Muscle layer of duodenum (tissue), 2 donors: ENCODE measurements at regions not wholly inside any gene's neighbourhood (a gene's known extent, or its start where the extent isn't known, plus 50 kb on each side); places are given as distances from the start of the nearest gene placed in this dataset.

ENCODE experiments used
- H3K27ac ChIP-seq: one replicate; pipeline ENCODE4 v1.7.0; 2013; ENCODE audit warnings: mild to moderate bottlenecking, low read length
- H3K27me3 ChIP-seq: one replicate; pipeline ENCODE4 v1.7.0; 2013; ENCODE audit warnings: low read depth, mild to moderate bottlenecking, control low read depth, low read length
- H3K36me3 ChIP-seq, 2 donors: one replicate each; pipeline ENCODE4 v1.7.0; 2013; ENCODE audit warnings: low read length in 2 of 2, control low read depth in 1 of 2, mild to moderate bottlenecking in 1 of 2; ENCODE audit not compliant: insufficient read depth in 2 of 2, control insufficient read depth in 1 of 2
- H3K4me1 ChIP-seq, 2 donors: one replicate each; pipeline ENCODE4 v1.7.0; 2013; ENCODE audit warnings: low read length in 2 of 2, mild to moderate bottlenecking in 2 of 2, control low read depth in 1 of 2, moderate library complexity in 1 of 2; ENCODE audit not compliant: insufficient read depth in 2 of 2, control insufficient read depth in 1 of 2
- H3K4me3 ChIP-seq, 2 donors: one replicate each; pipeline ENCODE4 v1.7.0; 2013; ENCODE audit warnings: low read length in 2 of 2, low read depth in 1 of 2, mild to moderate bottlenecking in 1 of 2
- H3K9me3 ChIP-seq, 2 donors: one replicate each; pipeline ENCODE4 v1.7.0; 2013; ENCODE audit warnings: low read length in 2 of 2, control low read depth in 1 of 2, mild to moderate bottlenecking in 1 of 2; ENCODE audit not compliant: control insufficient read depth in 1 of 2
- donor health status: healthy.

- Histone ChIP-seq H3K36me3 (no peaks in the 10 kb centered on the region), H3K4me3 (no peak overlapping the region), H3K9me3 (no peaks in the 10 kb centered on the region), H3K4me1 (no peaks in the 10 kb centered on the region), H3K27me3 (no peaks in the 10 kb centered on the region), H3K27ac (no peak overlapping the region)
Measured at GRCh38 chr18:45415614-45416013, 199.7 kb upstream of the SLC14A2 start.

GRCh38 chr18:45416168-45416567, 199.1 kb upstream of the SLC14A2 start:
- Histone ChIP-seq H3K4me1 (no peaks in the 10 kb centered on the region), H3K27me3 (no peaks in the 10 kb centered on the region), H3K27ac (no peak overlapping the region), H3K9me3 (no peaks in the 10 kb centered on the region), H3K36me3 (no peaks in the 10 kb centered on the region), H3K4me3 (no peak overlapping the region)

GRCh38 chr18:45417392-45417791, 197.9 kb upstream of the SLC14A2 start:
- Histone ChIP-seq H3K36me3 (no peaks in the 10 kb centered on the region), H3K27me3 (no peaks in the 10 kb centered on the region), H3K4me3 (no peak overlapping the region), H3K27ac (no peak overlapping the region), H3K9me3 (no peaks in the 10 kb centered on the region), H3K4me1 (no peaks in the 10 kb centered on the region)

GRCh38 chr18:45423659-45424058, 191.6 kb upstream of the SLC14A2 start:
- H3K36me3 ChIP-seq, result no peaks in the 10 kb centered on the region
- no peaks in the 10 kb centered on the region for H3K27me3 ChIP-seq
- H3K27ac ChIP-seq, result no peak overlapping the region
- no peaks in the 10 kb centered on the region for H3K4me1 ChIP-seq
- no peak overlapping the region for H3K4me3 ChIP-seq
- no peaks in the 10 kb centered on the region for H3K9me3 ChIP-seq

- Histone ChIP-seq H3K9me3 (no peaks in the 10 kb centered on the region), H3K27me3 (no peaks in the 10 kb centered on the region), H3K4me3 (no peak overlapping the region), H3K27ac (no peak overlapping the region), H3K4me1 (peaks cover 0 to 2% of the 10 kb centered on the region in 2 donors), H3K36me3 (no peaks in the 10 kb centered on the region)
Measured at GRCh38 chr18:45430041-45430440, 185.2 kb upstream of the SLC14A2 start.

- no peak overlapping the region for H3K4me3 ChIP-seq
- H3K36me3 ChIP-seq, result no peaks in the 10 kb centered on the region
- no peaks in the 10 kb centered on the region for H3K9me3 ChIP-seq
- H3K27ac ChIP-seq, result no peak overlapping the region
- H3K4me1 ChIP-seq, result peaks cover 0 to 8% of the 10 kb centered on the region in 2 donors
- no peaks in the 10 kb centered on the region for H3K27me3 ChIP-seq
Measured at GRCh38 chr18:45435810-45436209, 179.5 kb upstream of the SLC14A2 start.

- no peaks in the 10 kb centered on the region for H3K9me3 ChIP-seq
- no peaks in the 10 kb centered on the region for H3K36me3 ChIP-seq
- H3K4me3 ChIP-seq, result no peak overlapping the region
- peaks cover 0 to 8% of the 10 kb centered on the region in 2 donors for H3K4me1 ChIP-seq
- no peak overlapping the region for H3K27ac ChIP-seq
- H3K27me3 ChIP-seq, result no peaks in the 10 kb centered on the region
Measured at GRCh38 chr18:45437366-45437765, 177.9 kb upstream of the SLC14A2 start.

- Histone ChIP-seq H3K4me1 (peaks cover 0 to 6% of the 10 kb centered on the region in 2 donors), H3K27ac (no peak overlapping the region), H3K27me3 (no peaks in the 10 kb centered on the region), H3K9me3 (no peaks in the 10 kb centered on the region), H3K36me3 (no peaks in the 10 kb centered on the region), H3K4me3 (no peak overlapping the region)
Measured at GRCh38 chr18:45439851-45440645, 175.2 kb upstream of the SLC14A2 start.

GRCh38 chr18:45441110-45441847, 174.0 kb upstream of the SLC14A2 start:
- Histone ChIP-seq H3K4me3 (no peak overlapping the region), H3K9me3 (no peaks in the 10 kb centered on the region), H3K36me3 (no peaks in the 10 kb centered on the region), H3K27me3 (no peaks in the 10 kb centered on the region), H3K4me1 (no peaks in the 10 kb centered on the region), H3K27ac (no peak overlapping the region)

GRCh38 chr18:45444040-45444439, 171.2 kb upstream of the SLC14A2 start:
- Histone ChIP-seq H3K27ac (no peak overlapping the region), H3K36me3 (no peaks in the 10 kb centered on the region), H3K27me3 (no peaks in the 10 kb centered on the region), H3K9me3 (no peaks in the 10 kb centered on the region), H3K4me3 (no peak overlapping the region), H3K4me1 (peaks cover 5 to 11% of the 10 kb centered on the region in 2 donors)

GRCh38 chr18:45447355-45448265, 167.7 kb upstream of the SLC14A2 start:
- no peaks in the 10 kb centered on the region for H3K36me3 ChIP-seq
- H3K27ac ChIP-seq, result no peak overlapping the region
- H3K27me3 ChIP-seq, result no peaks in the 10 kb centered on the region
- H3K4me1 ChIP-seq, result peaks cover 15 to 26% of the 10 kb centered on the region in 2 donors
- no peaks in the 10 kb centered on the region for H3K9me3 ChIP-seq
- H3K4me3 ChIP-seq, result no peak overlapping the region
